GM12891 (cell line): ENCODE measurements at regions not wholly inside any gene's neighbourhood (a gene's known extent, or its start where the extent isn't known, plus 50 kb on each side); places are given as distances from the start of the nearest gene placed in this dataset.

Source experiments
- POLR2A ChIP-seq: IDR thresholded peaks from 2 replicates; pipeline ENCODE4 v1.6.1; 2011; ENCODE audit warnings: low read depth, low read length, control low read depth
- TAF1 ChIP-seq: IDR thresholded peaks from 2 replicates; pipeline ENCODE4 v1.6.1; 2011; ENCODE audit warnings: low read depth, low read length, control low read depth

DNA sequence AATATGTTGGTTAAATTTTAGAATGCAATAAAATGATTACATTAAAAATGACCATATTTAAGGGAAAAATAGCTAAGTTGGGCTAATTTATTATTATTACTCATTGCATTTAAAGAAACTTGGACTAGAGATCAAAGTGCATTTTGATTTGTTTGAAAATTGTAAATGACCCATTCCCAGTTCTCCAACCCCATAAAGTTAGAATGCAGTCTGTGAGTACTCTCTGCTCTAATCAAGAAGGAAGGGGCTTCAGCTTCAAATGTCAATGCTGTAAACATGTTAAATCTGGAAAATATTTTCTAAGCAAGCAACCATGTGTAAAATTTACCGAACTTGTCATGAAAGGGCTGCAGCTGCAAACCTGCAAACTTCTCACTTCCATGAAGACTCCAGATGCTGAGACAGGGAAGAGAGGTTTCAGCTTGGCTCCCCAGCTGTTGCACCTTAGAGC lies 232.7 kb downstream of the TTLL7 start:
- TF ChIP-seq TAF1: no peak
- no peak for TF ChIP-seq POLR2A
